Endothelial cell of umbilical vein (primary cell): ENCODE measurements at regions not wholly inside any gene's neighbourhood (a gene's known extent, or its start where the extent isn't known, plus 50 kb on each side); places are given as distances from the start of the nearest gene placed in this dataset.

ENCODE experiments used
- BruUV-seq: library from RNA; stranded (reverse); fragments of 400-500 nt; replicated peaks from 2 replicates; lab custom pipeline; 2021; lab: Mats Ljungman, UMichigan
- CTCF ChIA-PET: fragments of 300-600, 350-600 bp; sonication (Branson Sonifier 250); formaldehyde crosslinking; loops from one replicate; lab custom pipeline; 2021; ENCODE audit warnings: antibody characterized with exemption, inconsistent platforms; lab: Charles Lee
- POLR2A ChIA-PET: fragments of 300-600, 350-600 bp; sonication (Branson Sonifier 250); formaldehyde crosslinking; loops from one replicate; lab custom pipeline; 2021; ENCODE audit warnings: antibody characterized with exemption, inconsistent platforms; lab: Charles Lee
- DNase-seq: peaks from one replicate; pipeline ENCODE4 v3.0.0-alpha.2; 2011; ENCODE audit warnings: low read depth, low spot score
- FAIRE-seq: peaks from 2 replicates; lab custom pipeline; 2011; peaks lifted over from hg19 to GRCh38; lab: Jason Lieb, UNC
- H2AFZ ChIP-seq: 2 replicates; pipeline ENCODE4 v1.6.0; 2012; ENCODE audit warnings: low read depth, low read length, control low read depth, inconsistent platforms
- H3K27ac ChIP-seq: 2 replicates; pipeline ENCODE4 v1.5.1; 2011; ENCODE audit warnings: low read depth, mild to moderate bottlenecking, control low read depth, low read length, moderate library complexity; ENCODE audit not compliant: insufficient read depth
- H3K27me3 ChIP-seq, 2 experiments: 2 replicates each; pipeline versions ENCODE4 v1.6.0 to v1.6.1; 2011; ENCODE audit warnings: low read length in 2 of 2, mixed read lengths in 1 of 2; ENCODE audit not compliant: control insufficient read depth in 2 of 2, insufficient read depth in 2 of 2
- H3K36me3 ChIP-seq, 2 experiments: 2 replicates in 1 of 2; 3 replicates in 1 of 2; pipeline ENCODE4 v1.5.1; 2011; ENCODE audit warnings: low read length in 2 of 2, mild to moderate bottlenecking in 1 of 2, moderate library complexity in 1 of 2; ENCODE audit not compliant: control insufficient read depth in 2 of 2, insufficient read depth in 2 of 2; ENCODE audit errors: extremely low read depth in 1 of 2
- H3K4me1 ChIP-seq: 3 replicates; pipeline ENCODE4 v1.5.1; 2011; ENCODE audit warnings: mild to moderate bottlenecking, low read length; ENCODE audit not compliant: control insufficient read depth, insufficient read depth; ENCODE audit errors: extremely low read depth
- H3K4me2 ChIP-seq: 2 replicates; pipeline ENCODE4 v1.6.1; 2011; ENCODE audit warnings: low read length, control low read depth, mixed read lengths; ENCODE audit not compliant: insufficient read depth
- H3K4me3 ChIP-seq, 3 experiments: fragments of 200-600 bp in 1 of 3; sonication (generic), shearing (Covaris generic) in 1 of 3; replicated peaks in 1 of 3; 2 replicates each; pipeline ENCODE4 v1.5.1; 2011 to 2016; ENCODE audit warnings: control low read depth in 3 of 3, low read length in 3 of 3, mild to moderate bottlenecking in 2 of 3, inconsistent platforms in 1 of 3, low read depth in 1 of 3, moderate library complexity in 1 of 3; ENCODE audit not compliant: insufficient read depth in 1 of 3
- H3K79me2 ChIP-seq: 2 replicates; pipeline ENCODE4 v1.6.0; 2012; ENCODE audit warnings: low read length, inconsistent platforms; ENCODE audit not compliant: control insufficient read depth, insufficient read depth
- H3K9ac ChIP-seq: replicated peaks from 2 replicates; pipeline ENCODE3; 2011; ENCODE audit warnings: low read length, control low read depth; ENCODE audit not compliant: insufficient read depth; ENCODE audit errors: extremely low read depth
- H3K9me1 ChIP-seq: replicated peaks from 3 replicates; pipeline ENCODE4 v1.6.0; 2011; ENCODE audit warnings: mild to moderate bottlenecking, low read length; ENCODE audit not compliant: control insufficient read depth, insufficient read depth; ENCODE audit errors: extremely low read depth
- H3K9me3 ChIP-seq: replicated peaks from 2 replicates; pipeline ENCODE4 v1.5.1; 2012; ENCODE audit warnings: low read length, inconsistent platforms; ENCODE audit not compliant: control insufficient read depth, insufficient read depth
- H4K20me1 ChIP-seq: replicated peaks from 2 replicates; pipeline ENCODE3; 2011; ENCODE audit warnings: mild to moderate bottlenecking, low read length; ENCODE audit not compliant: control insufficient read depth, insufficient read depth; ENCODE audit errors: extremely low read depth
- CTCF ChIP-seq, 2 donors: IDR thresholded peaks; 1 replicate in 1 of 2; 2 replicates in 1 of 2; pipeline ENCODE4 v1.5.1; 2011; ENCODE audit warnings: low read length in 2 of 2, mild to moderate bottlenecking in 2 of 2, moderate library complexity in 2 of 2, control low read depth in 1 of 2, inconsistent platforms in 1 of 2, low read depth in 1 of 2; ENCODE audit not compliant: insufficient read depth in 1 of 2; ENCODE audit errors: extremely low read depth in 1 of 2
- EZH2 ChIP-seq: IDR thresholded peaks from 2 replicates; pipeline ENCODE4 v1.6.1; 2012; ENCODE audit warnings: borderline replicate concordance, low read depth, mild to moderate bottlenecking, moderate library complexity, low read length, inconsistent platforms; ENCODE audit not compliant: severe bottlenecking
- FOS ChIP-seq: IDR thresholded peaks from 2 replicates; pipeline ENCODE4 v1.6.1; 2011; ENCODE audit warnings: mild to moderate bottlenecking, low read length, moderate library complexity, borderline replicate concordance; ENCODE audit not compliant: insufficient read depth
- GATA2 ChIP-seq: IDR thresholded peaks from 2 replicates; pipeline ENCODE4 v1.7.0; 2011; ENCODE audit warnings: low read depth, mild to moderate bottlenecking, moderate library complexity, mixed read lengths, low read length; ENCODE audit not compliant: insufficient read length, insufficient read depth
- MYC ChIP-seq: IDR thresholded peaks from one replicate; pipeline ENCODE4 v1.6.1; 2011; ENCODE audit warnings: mild to moderate bottlenecking, low read depth, low read length
- dilution Hi-C: fragments of 300-500 bp; cut with MboI; formaldehyde crosslinking; loops from one replicate; pipeline ENCODE4 v1.15.0; 2019; ENCODE audit warnings: low sequenced_read_pairs; ENCODE audit not compliant: extremely low pct_ligation_motif_present
- intact Hi-C: fragments of 100-400 bp; cut with micrococcal nuclease; formaldehyde crosslinking; loops from one replicate; pipeline ENCODE4 v1.10.0; 2022
- TF ChIP-seq, protein P1 (sequence below): IDR thresholded peaks from 2 replicates; pipeline ENCODE4 v1.6.1; 2011; ENCODE audit not compliant: insufficient read depth, insufficient read length

DNA sequence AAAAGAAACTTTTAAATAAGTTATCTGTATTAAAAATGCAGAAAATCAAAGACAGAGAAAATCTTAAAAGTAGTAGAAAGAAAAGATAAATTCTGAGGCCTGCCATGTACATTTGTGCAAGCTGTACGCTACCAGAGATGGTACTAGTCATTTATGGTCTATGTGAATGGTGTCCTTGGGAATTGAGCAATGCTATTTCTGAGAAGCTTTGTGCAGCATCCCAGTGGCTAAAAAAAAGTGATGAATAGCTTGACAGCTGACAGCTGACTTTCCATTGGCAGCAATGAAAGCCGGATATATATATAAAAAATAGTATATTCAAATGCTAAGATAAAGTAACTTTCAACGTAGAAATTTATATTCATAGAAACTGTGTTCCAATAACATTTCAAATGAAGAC is 58.8 kb upstream of the KCTD3 start:
- no peak overlapping the region for H3K27ac ChIP-seq
- BruUV-seq: no TSS peak
- DNase-seq (no peak), FAIRE-seq (no peak)
- dilution Hi-C loops (no loop called here), intact Hi-C loops (no loop called here)
- H3K36me3 ChIP-seq: no peaks in the 10 kb centered on the region
- no peak overlapping the region for H3K4me2 ChIP-seq
- no peaks in the 10 kb centered on the region for H3K27me3 ChIP-seq
- ChIA-PET POLR2A (no interaction called here), CTCF (interaction anchor here (2.1 kb wide), 1 partner anchor 15 kb away, joined by 8 read pairs; no protein-coding TSS in a partner anchor)
- H3K9me1 ChIP-seq: no peaks in the 10 kb centered on the region
- no peaks in the 10 kb centered on the region for H3K4me1 ChIP-seq
- no peak overlapping the region for H3K9ac ChIP-seq
- H3K4me3 ChIP-seq: no peak overlapping the region
- H3K9me3 ChIP-seq: no peaks in the 10 kb centered on the region
- no peaks in the 10 kb centered on the region for H3K79me2 ChIP-seq
- H4K20me1 ChIP-seq: no peaks in the 10 kb centered on the region
- no peak overlapping the region for H2AFZ ChIP-seq
- no peak for TF ChIP-seq MYC
- TF ChIP-seq GATA2: no peak
- TF ChIP-seq CTCF (IDR thresholded peaks at IDR 0.05; ENCODE audit: extremely low read depth in 1 of 2, insufficient read depth in 1 of 2, low read depth in 1 of 2, low read length in 2 of 2): no peak
- TF ChIP-seq FOS: no peak
- TF ChIP-seq, protein P1, sequence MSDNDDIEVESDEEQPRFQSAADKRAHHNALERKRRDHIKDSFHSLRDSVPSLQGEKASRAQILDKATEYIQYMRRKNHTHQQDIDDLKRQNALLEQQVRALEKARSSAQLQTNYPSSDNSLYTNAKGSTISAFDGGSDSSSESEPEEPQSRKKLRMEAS: no peak
- no peak for TF ChIP-seq EZH2
